GM18861 (cell line): ENCODE measurements at regions not wholly inside any gene's neighbourhood (a gene's known extent, or its start where the extent isn't known, plus 50 kb on each side); places are given as distances from the start of the nearest gene placed in this dataset.
"Not testable (repeated sequence)": the region's sequence is repeated elsewhere in the genome, so short reads cannot be mapped to it uniquely, and the experiment has no call there.

ENCODE experiments used
- ATAC-seq: cut with Tn5 transposase; IDR thresholded peaks from one replicate; pipeline ENCODE4 v1.9.1; 2021; ENCODE audit not compliant: unreplicated experiment

- ATAC-seq = no peak
Measured at GRCh38 chr3:193922034-193922774, 213.7 kb upstream of the HES1 start.

GRCh38 chr3:193923958-193924357, 212.0 kb upstream of the HES1 start:
- not testable (repeated sequence) for ATAC-seq

GRCh38 chr3:193926071-193926470, 209.9 kb upstream of the HES1 start:
- ATAC-seq = not testable (repeated sequence)

GRCh38 chr3:193927413-193928206, 208.3 kb upstream of the HES1 start:
- not testable (repeated sequence) for ATAC-seq

GRCh38 chr3:193928354-193929209, 207.4 kb upstream of the HES1 start:
- no peak for ATAC-seq

GRCh38 chr3:193929373-193929772, 206.6 kb upstream of the HES1 start:
- ATAC-seq = no peak

- no peak for ATAC-seq
Measured at GRCh38 chr3:193929921-193930646, 205.9 kb upstream of the HES1 start.

GRCh38 chr3:193932136-193932535, 203.8 kb upstream of the HES1 start:
- no peak for ATAC-seq

GRCh38 chr3:193932576-193932975, 203.4 kb upstream of the HES1 start:
- no peak for ATAC-seq

GRCh38 chr3:193933451-193933850, 202.5 kb upstream of the HES1 start:
- no peak for ATAC-seq

- ATAC-seq = no peak
Measured at GRCh38 chr3:193935916-193936315, 200.0 kb upstream of the HES1 start.

GRCh38 chr3:193938613-193939012, 197.3 kb upstream of the HES1 start:
- no peak for ATAC-seq

GRCh38 chr3:193939527-193939926, 196.4 kb upstream of the HES1 start:
- no peak for ATAC-seq

GRCh38 chr3:193940526-193940925, 195.4 kb upstream of the HES1 start:
- no peak for ATAC-seq

GRCh38 chr3:193941486-193941885, 194.5 kb upstream of the HES1 start:
- no peak for ATAC-seq

- ATAC-seq = no peak
Measured at GRCh38 chr3:193942516-193943055, 193.4 kb upstream of the HES1 start.

- no peak for ATAC-seq
Measured at GRCh38 chr3:193943200-193943599, 192.7 kb upstream of the HES1 start.

- no peak for ATAC-seq
Measured at GRCh38 chr3:193943851-193944517, 192.0 kb upstream of the HES1 start.

- no peak for ATAC-seq
Measured at GRCh38 chr3:193944518-193944884, 191.4 kb upstream of the HES1 start.

GRCh38 chr3:193945143-193945542, 190.8 kb upstream of the HES1 start:
- no peak for ATAC-seq
